ENCODE measurements at regions not wholly inside any gene's neighbourhood (a gene's known extent, or its start where the extent isn't known, plus 50 kb on each side); places are given as distances from the start of the nearest gene placed in this dataset.

GRCh38 chr3:15948388-15948787 lies 150.6 kb upstream of the ANKRD28 start:
- DNase-seq (ENCODE audit: low read depth, low spot score) = no peak

- DNase-seq (ENCODE audit: low read depth, low spot score) = no peak
Observed at GRCh38 chr3:15952543-15953175, 154.9 kb upstream of the ANKRD28 start.

GRCh38 chr3:15953841-15954240 lies 156.1 kb upstream of the ANKRD28 start:
- DNase-seq (ENCODE audit: low read depth, low spot score) = no peak

- DNase-seq (ENCODE audit: low read depth, low spot score) = no peak
Observed at GRCh38 chr3:15955968-15956367, 158.2 kb upstream of the ANKRD28 start.

GRCh38 chr3:15958692-15959433 lies 161.1 kb upstream of the ANKRD28 start:
- DNase-seq (ENCODE audit: low read depth, low spot score) = no peak

- no peak for DNase-seq (ENCODE audit: low read depth, low spot score)
Observed at GRCh38 chr3:15959434-15959811, 161.6 kb upstream of the ANKRD28 start.

GRCh38 chr3:15964605-15965442 lies 167.0 kb upstream of the ANKRD28 start:
- DNase-seq (ENCODE audit: low read depth, low spot score) = no peak

- DNase-seq (ENCODE audit: low read depth, low spot score) = no peak
Observed at GRCh38 chr3:15967577-15967976, 169.8 kb upstream of the ANKRD28 start.

- DNase-seq (ENCODE audit: low read depth, low spot score) = no peak
Observed at GRCh38 chr3:15969874-15970640, 172.3 kb upstream of the ANKRD28 start.

- no peak for DNase-seq (ENCODE audit: low read depth, low spot score)
Observed at GRCh38 chr3:15973414-15973813, 175.6 kb upstream of the ANKRD28 start.

GRCh38 chr3:15973940-15974339 lies 176.2 kb upstream of the ANKRD28 start:
- DNase-seq (ENCODE audit: low read depth, low spot score) = no peak

- DNase-seq (ENCODE audit: low read depth, low spot score) = no peak
Observed at GRCh38 chr3:15974647-15975046, 176.9 kb upstream of the ANKRD28 start.

GRCh38 chr3:15976524-15976923 lies 178.7 kb upstream of the ANKRD28 start:
- DNase-seq (ENCODE audit: low read depth, low spot score) = no peak

- DNase-seq (ENCODE audit: low read depth, low spot score) = no peak
Observed at GRCh38 chr3:15977090-15977489, 179.3 kb upstream of the ANKRD28 start.

- DNase-seq (ENCODE audit: low read depth, low spot score) = no peak
Observed at GRCh38 chr3:15977598-15978232, 179.9 kb upstream of the ANKRD28 start.

GRCh38 chr3:15978801-15979200 lies 181.0 kb upstream of the ANKRD28 start:
- no peak for DNase-seq (ENCODE audit: low read depth, low spot score)

GRCh38 chr3:15979495-15979894 lies 181.7 kb upstream of the ANKRD28 start:
- no peak for DNase-seq (ENCODE audit: low read depth, low spot score)

GRCh38 chr3:15979900-15980299 lies 182.1 kb upstream of the ANKRD28 start:
- no peak for DNase-seq (ENCODE audit: low read depth, low spot score)

- DNase-seq (ENCODE audit: low read depth, low spot score) = no peak
Observed at GRCh38 chr3:15982243-15982642, 184.5 kb upstream of the ANKRD28 start.

- DNase-seq (ENCODE audit: low read depth, low spot score) = no peak
Observed at GRCh38 chr3:15982667-15983196, 185.0 kb upstream of the ANKRD28 start.

GRCh38 chr3:15983232-15983631 lies 185.5 kb upstream of the ANKRD28 start:
- no peak for DNase-seq (ENCODE audit: low read depth, low spot score)
